GM12875 (cell line): ENCODE measurements at regions not wholly inside any gene's neighbourhood (a gene's known extent, or its start where the extent isn't known, plus 50 kb on each side); places are given as distances from the start of the nearest gene placed in this dataset.

Experiments
- H3K4me3 ChIP-seq: one replicate; pipeline ENCODE4 v1.5.1; 2011; ENCODE audit warnings: low read depth, low read length, control low read depth
- CTCF ChIP-seq: IDR thresholded peaks from 2 replicates; pipeline ENCODE4 v1.5.1; 2011; ENCODE audit warnings: low read depth, mild to moderate bottlenecking, control low read depth, inconsistent platforms, low read length, moderate library complexity, borderline replicate concordance; ENCODE audit not compliant: insufficient read depth

GRCh38 chr5:105032917-105033316 is 1470.3 kb upstream of the NUDT12 start:
- H3K4me3 ChIP-seq = no peak overlapping the region
- TF ChIP-seq CTCF = no peak

GRCh38 chr5:105030153-105030552 is 1467.6 kb upstream of the NUDT12 start:
- TF ChIP-seq CTCF = no peak

GRCh38 chr5:105015098-105015497 is 1452.5 kb upstream of the NUDT12 start:
- no peak for TF ChIP-seq CTCF
- H3K4me3 ChIP-seq = no peak overlapping the region

More at GRCh38 chr5:105030153-105030552, 1467.6 kb upstream of the NUDT12 start:
- H3K4me3 ChIP-seq = no peak overlapping the region

- no peak overlapping the region for H3K4me3 ChIP-seq
- no peak for TF ChIP-seq CTCF
These were observed 1436.0 kb upstream of the NUDT12 start for GRCh38 chr5:104998572-104998971.

- TF ChIP-seq CTCF = no peak
- no peak overlapping the region for H3K4me3 ChIP-seq
These were observed 1435.6 kb upstream of the NUDT12 start for GRCh38 chr5:104998169-104998568.

GRCh38 chr5:104987074-104987473 is 1424.5 kb upstream of the NUDT12 start:
- H3K4me3 ChIP-seq = no peak overlapping the region
- TF ChIP-seq CTCF = no peak

GRCh38 chr5:104977529-104977928 is 1414.9 kb upstream of the NUDT12 start:
- no peak overlapping the region for H3K4me3 ChIP-seq
- no peak for TF ChIP-seq CTCF
